H1 (cell line): ENCODE measurements at regions not wholly inside any gene's neighbourhood (a gene's known extent, or its start where the extent isn't known, plus 50 kb on each side); places are given as distances from the start of the nearest gene placed in this dataset.
"Not testable (repeated sequence)": the region's sequence is repeated elsewhere in the genome, so short reads cannot be mapped to it uniquely, and the experiment has no call there.

Experiments used
- CTCF ChIA-PET: fragments of 300-600 bp; sonication (Branson Sonifier 250); formaldehyde crosslinking; loops from one replicate; lab custom pipeline; 2021; ENCODE audit not compliant: partially characterized antibody; lab: Charles Lee
- POLR2A ChIA-PET: fragments of 300-600 bp; sonication (Branson Sonifier 250); formaldehyde crosslinking; loops from one replicate; lab custom pipeline; 2021; ENCODE audit warnings: inconsistent platforms; ENCODE audit not compliant: partially characterized antibody; lab: Charles Lee
- DNase-seq, 2 experiments: peaks; one replicate each; pipeline versions ENCODE4 v3.0.0 to v3.0.0-alpha.2; 2010 to 2022; ENCODE audit warnings: low spot score in 2 of 2, low read depth in 1 of 2, mixed read lengths in 1 of 2
- FAIRE-seq: peaks from 2 replicates; lab custom pipeline; 2011; peaks lifted over from hg19 to GRCh38; lab: Jason Lieb, UNC
- H2AFZ ChIP-seq: 2 replicates; pipeline ENCODE4 v1.8.1; 2012; ENCODE audit warnings: low read length, inconsistent platforms
- H2AK5ac ChIP-seq: 2 replicates; pipeline ENCODE4 v1.6.1; 2013; ENCODE audit warnings: low read depth, low read length
- H2BK120ac ChIP-seq: replicated peaks from 2 replicates; pipeline ENCODE3; 2013; ENCODE audit warnings: low read depth, low read length, inconsistent platforms
- H2BK12ac ChIP-seq: 2 replicates; pipeline ENCODE4 v1.6.1; 2013; ENCODE audit warnings: low read depth, low read length
- H2BK15ac ChIP-seq: 2 replicates; pipeline ENCODE4 v1.6.1; 2013; ENCODE audit warnings: low read length
- H2BK20ac ChIP-seq: 2 replicates; pipeline ENCODE4 v1.6.1; 2013; ENCODE audit warnings: low read length
- H2BK5ac ChIP-seq: 2 replicates; pipeline ENCODE4 v1.6.1; 2013; ENCODE audit warnings: low read depth, low read length
- H3K14ac ChIP-seq: 2 replicates; pipeline ENCODE4 v1.6.1; 2013; ENCODE audit warnings: inconsistent platforms; ENCODE audit not compliant: insufficient read length
- H3K18ac ChIP-seq: 2 replicates; pipeline ENCODE4 v1.6.1; 2013; ENCODE audit warnings: low read length; ENCODE audit errors: extremely low read depth
- H3K23ac ChIP-seq: 2 replicates; pipeline ENCODE4 v1.6.1; 2013; ENCODE audit warnings: inconsistent platforms; ENCODE audit not compliant: insufficient read length
- H3K23me2 ChIP-seq: 2 replicates; pipeline ENCODE4 v1.6.1; 2013; ENCODE audit warnings: low read depth, low read length
- H3K27ac ChIP-seq: 2 replicates; pipeline ENCODE4 v1.6.1; 2011; ENCODE audit warnings: low read depth, low read length, inconsistent platforms
- H3K27me3 ChIP-seq, 4 experiments: replicated peaks in 1 of 4; 1 replicate in 1 of 4; 2 replicates in 3 of 4; pipeline versions ENCODE4 v1.6.1 to v1.8.1; 2011 to 2013; ENCODE audit warnings: low read length in 3 of 4, mild to moderate bottlenecking in 3 of 4, inconsistent platforms in 2 of 4, mixed read lengths in 2 of 4, moderate library complexity in 1 of 4; ENCODE audit not compliant: control insufficient read depth in 3 of 4, insufficient read depth in 3 of 4; ENCODE audit errors: extremely low read depth in 1 of 4
- H3K36me3 ChIP-seq, 4 experiments: 2 replicates each; pipeline versions ENCODE4 v1.6.1 to v1.8.1; 2011 to 2013; ENCODE audit warnings: mild to moderate bottlenecking in 4 of 4, low read length in 3 of 4, moderate library complexity in 2 of 4, control low read depth in 1 of 4, inconsistent platforms in 1 of 4; ENCODE audit not compliant: insufficient read depth in 4 of 4, control insufficient read depth in 2 of 4
- H3K4ac ChIP-seq: replicated peaks from 2 replicates; pipeline ENCODE3; 2013; ENCODE audit warnings: low read length, low read depth, mixed read lengths, inconsistent platforms; ENCODE audit not compliant: insufficient read length
- H3K4me1 ChIP-seq, 4 experiments: replicated peaks in 1 of 4; 1 replicate in 1 of 4; 2 replicates in 3 of 4; pipeline versions ENCODE4 v1.6.1 to v1.8.1; 2011 to 2013; ENCODE audit warnings: low read length in 3 of 4, inconsistent platforms in 2 of 4, mixed read lengths in 1 of 4; ENCODE audit not compliant: insufficient read depth in 4 of 4, control insufficient read depth in 3 of 4
- H3K4me2 ChIP-seq, 2 experiments: 2 replicates each; pipeline versions ENCODE4 v1.6.1 to v1.8.1; 2011 to 2013; ENCODE audit warnings: low read depth in 2 of 2, low read length in 2 of 2, control low read depth in 1 of 2, inconsistent platforms in 1 of 2, mild to moderate bottlenecking in 1 of 2; ENCODE audit not compliant: insufficient read depth in 1 of 2
- H3K4me3 ChIP-seq, 4 experiments: fragments of 200-600, 300-600 bp in 1 of 4; sonication (generic), shearing (Covaris generic), sonication (Bioruptor Twin) in 1 of 4; 2 replicates each; pipeline versions ENCODE4 v1.5.1 to v1.8.1; 2011 to 2016; ENCODE audit warnings: low read length in 4 of 4, low read depth in 3 of 4, control low read depth in 2 of 4, inconsistent platforms in 2 of 4, mild to moderate bottlenecking in 2 of 4, mixed read lengths in 1 of 4, moderate library complexity in 1 of 4; ENCODE audit not compliant: insufficient read depth in 2 of 4; ENCODE audit errors: extremely low read depth in 1 of 4
- H3K56ac ChIP-seq: replicated peaks from 2 replicates; pipeline ENCODE3; 2013; ENCODE audit warnings: low read depth, mild to moderate bottlenecking, mixed read lengths, low read length, inconsistent platforms; ENCODE audit not compliant: insufficient read length
- H3K79me1 ChIP-seq: 2 replicates; pipeline ENCODE4 v1.6.1; 2013; ENCODE audit warnings: low read depth, low read length, control low read depth
- H3K79me2 ChIP-seq, 2 experiments: 2 replicates each; pipeline versions ENCODE4 v1.6.1 to v1.8.1; 2012 to 2013; ENCODE audit warnings: low read length in 2 of 2, mild to moderate bottlenecking in 2 of 2, inconsistent platforms in 1 of 2; ENCODE audit not compliant: insufficient read depth in 2 of 2, control insufficient read depth in 1 of 2
- H3K9ac ChIP-seq, 4 experiments: replicated peaks in 1 of 4; 1 replicate in 1 of 4; 2 replicates in 3 of 4; pipeline versions ENCODE4 v1.6.1 to v1.8.1; 2011 to 2013; ENCODE audit warnings: low read depth in 3 of 4, low read length in 3 of 4, control low read depth in 2 of 4, mild to moderate bottlenecking in 2 of 4, moderate library complexity in 2 of 4, inconsistent platforms in 1 of 4; ENCODE audit errors: extremely low read depth in 1 of 4
- H3K9me3 ChIP-seq, 2 experiments: 2 replicates each; pipeline versions ENCODE4 v1.6.1 to v1.8.1; 2012 to 2013; ENCODE audit warnings: mild to moderate bottlenecking in 2 of 2, moderate library complexity in 2 of 2, control low read depth in 1 of 2, inconsistent platforms in 1 of 2, low read depth in 1 of 2, low read length in 1 of 2, mixed read lengths in 1 of 2; ENCODE audit not compliant: insufficient read depth in 2 of 2
- H4K20me1 ChIP-seq, 2 experiments: replicated peaks in 1 of 2; 2 replicates each; pipeline versions ENCODE3 to v1.8.1; 2011 to 2013; ENCODE audit warnings: inconsistent platforms in 2 of 2, low read length in 2 of 2, mild to moderate bottlenecking in 1 of 2; ENCODE audit not compliant: insufficient read depth in 2 of 2, control insufficient read depth in 1 of 2
- H4K5ac ChIP-seq: 2 replicates; pipeline ENCODE4 v1.6.1; 2013; ENCODE audit warnings: low read length, low read depth, mixed read lengths, inconsistent platforms; ENCODE audit not compliant: insufficient read length
- H4K8ac ChIP-seq: 2 replicates; pipeline ENCODE4 v1.8.0; 2013; ENCODE audit warnings: mild to moderate bottlenecking, moderate library complexity, low read length, inconsistent platforms; ENCODE audit not compliant: insufficient read depth; ENCODE audit errors: extremely low read depth
- H4K91ac ChIP-seq: replicated peaks from 2 replicates; pipeline ENCODE3; 2013; ENCODE audit warnings: low read length, mixed read lengths, inconsistent platforms; ENCODE audit not compliant: insufficient read length
- KDM4A ChIP-seq: IDR thresholded peaks from one replicate; pipeline ENCODE4 v1.7.1; 2012; ENCODE audit warnings: low read depth, mild to moderate bottlenecking, moderate library complexity, low read length, inconsistent platforms; ENCODE audit not compliant: severe bottlenecking
- WGBS, 2 experiments: shearing (Covaris generic) in 1 of 2; methylation state at CpG; one replicate each; pipeline versions ENCODE4 v1.1.6 to v1.1.7; 2013 to 2015; ENCODE audit warnings: low lambda C conversion rate in 2 of 2, mixed read lengths in 2 of 2, inconsistent platforms in 1 of 2, low coverage in 1 of 2, missing lambda C conversion rate in 1 of 2; ENCODE audit not compliant: insufficient replicate concordance in 2 of 2, insufficient coverage in 1 of 2, insufficient read length in 1 of 2; ENCODE audit errors: extremely low coverage in 1 of 2, missing lambda C conversion rate in 1 of 2; 5-methylcytosine and 5-hydroxymethylcytosine counted together

- H3K79me2 ChIP-seq, H3K56ac ChIP-seq, H2BK12ac ChIP-seq, H2BK120ac ChIP-seq, H2BK5ac ChIP-seq, H3K23ac ChIP-seq, H4K91ac ChIP-seq, H2AFZ ChIP-seq, H3K23me2 ChIP-seq, H3K27me3 ChIP-seq, H3K4me1 ChIP-seq, H3K18ac ChIP-seq, H3K9ac ChIP-seq, H3K36me3 ChIP-seq, H2BK20ac ChIP-seq, H4K5ac ChIP-seq, H3K27ac ChIP-seq, POLR2A ChIA-PET, H4K8ac ChIP-seq, CTCF ChIA-PET, H3K79me1 ChIP-seq, H2BK15ac ChIP-seq, H4K20me1 ChIP-seq, FAIRE-seq, H2AK5ac ChIP-seq, H3K4ac ChIP-seq, H3K14ac ChIP-seq: not testable (repeated sequence)
- H3K4me2 ChIP-seq, result peak overlapping the region in 1 of 2 experiments; percentile 37; a peak in 1 of 4 replicates
- peak; percentile 16 for TF ChIP-seq KDM4A
- peaks cover 7 to 23% of the 10 kb centered on the region in 2 experiments; a peak in 2 of 4 replicates for H3K9me3 ChIP-seq
- 35% methylated on average over 23 of the region's 30 CpGs; no CpG with 5 or more reads in 1 of the 2 experiments for WGBS, 2 experiments
- DNase-seq, result peak in 1 of 2 experiments; percentile 59
- H3K4me3 ChIP-seq, result peak overlapping the region in 2 of 4 experiments; percentile 16 to 42; a peak in 2 of 8 replicates
These were observed 414.4 kb upstream of the NDN start for GRCh38 chr15:24101503-24101902.

- H2BK15ac ChIP-seq, H2BK5ac ChIP-seq, H3K56ac ChIP-seq, H3K27me3 ChIP-seq, H3K23me2 ChIP-seq, H4K8ac ChIP-seq, H2AFZ ChIP-seq, H2BK20ac ChIP-seq, H3K79me2 ChIP-seq, H3K4me1 ChIP-seq, H2BK120ac ChIP-seq, DNase-seq, H3K4me2 ChIP-seq, H4K20me1 ChIP-seq, H3K9ac ChIP-seq, H3K23ac ChIP-seq, H3K4ac ChIP-seq, FAIRE-seq, H3K36me3 ChIP-seq, H4K5ac ChIP-seq, H3K14ac ChIP-seq, H3K18ac ChIP-seq, H3K79me1 ChIP-seq, H2BK12ac ChIP-seq, CTCF ChIA-PET, H3K27ac ChIP-seq, H2AK5ac ChIP-seq, POLR2A ChIA-PET, H4K91ac ChIP-seq, H3K4me3 ChIP-seq: not testable (repeated sequence)
- WGBS, 2 experiments, result 92% methylated on average over 5 of the region's 6 CpGs; no CpG with 5 or more reads in 1 of the 2 experiments
- H3K9me3 ChIP-seq, result peaks cover 5 to 13% of the 10 kb centered on the region in 2 experiments; a peak in 3 of 4 replicates
These were observed 420.4 kb upstream of the NDN start for GRCh38 chr15:24107524-24107923.
